HG03064 (cell line): ENCODE measurements at regions not wholly inside any gene's neighbourhood (a gene's known extent, or its start where the extent isn't known, plus 50 kb on each side); places are given as distances from the start of the nearest gene placed in this dataset.

Experiments
- ATAC-seq: cut with Tn5 transposase; IDR thresholded peaks from one replicate; pipeline ENCODE4 v1.9.1; 2021; ENCODE audit warnings: low read depth; ENCODE audit not compliant: unreplicated experiment

DNA sequence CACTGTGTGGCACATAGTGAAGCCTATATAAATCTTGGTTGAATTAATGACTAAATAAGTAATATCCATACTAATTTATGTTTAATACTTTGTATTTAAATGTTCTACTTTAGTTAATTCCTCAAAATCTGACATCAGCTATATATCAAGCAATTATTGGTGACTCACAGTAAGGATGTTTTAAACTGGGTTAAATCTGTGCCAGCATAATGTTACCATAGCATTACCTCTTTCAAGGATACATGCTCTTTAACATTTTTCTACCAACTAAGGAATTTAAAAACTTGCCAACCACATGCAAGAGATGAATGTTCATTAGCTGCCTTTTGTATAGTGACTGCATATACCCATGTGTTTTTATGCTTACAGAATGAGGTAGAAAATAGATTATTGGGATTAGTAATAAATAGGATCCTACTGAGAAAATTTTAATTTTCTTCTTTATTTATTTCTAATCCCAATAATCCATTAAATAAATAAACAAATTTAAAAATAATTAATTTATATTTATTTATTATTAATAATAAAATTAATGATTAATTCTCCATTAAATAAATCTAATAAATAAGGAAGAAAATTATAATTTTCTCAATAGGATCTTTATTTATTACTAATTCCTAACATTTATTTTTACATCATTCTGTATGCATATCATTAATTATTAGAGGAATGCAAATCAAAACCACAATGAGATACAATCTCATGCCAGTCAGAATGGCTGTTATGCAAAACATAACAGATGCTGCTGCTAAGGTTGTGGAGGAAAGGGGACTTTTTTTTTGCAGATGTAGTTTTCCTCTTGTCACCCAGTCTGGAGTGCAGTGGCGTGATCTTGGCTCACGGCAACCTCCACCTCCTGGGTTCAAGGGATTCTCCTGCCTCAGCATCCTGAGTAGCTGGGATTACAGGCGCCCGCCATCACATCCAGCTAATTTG lies 410.7 kb upstream of the DSEL start:
- no peak for ATAC-seq

DNA sequence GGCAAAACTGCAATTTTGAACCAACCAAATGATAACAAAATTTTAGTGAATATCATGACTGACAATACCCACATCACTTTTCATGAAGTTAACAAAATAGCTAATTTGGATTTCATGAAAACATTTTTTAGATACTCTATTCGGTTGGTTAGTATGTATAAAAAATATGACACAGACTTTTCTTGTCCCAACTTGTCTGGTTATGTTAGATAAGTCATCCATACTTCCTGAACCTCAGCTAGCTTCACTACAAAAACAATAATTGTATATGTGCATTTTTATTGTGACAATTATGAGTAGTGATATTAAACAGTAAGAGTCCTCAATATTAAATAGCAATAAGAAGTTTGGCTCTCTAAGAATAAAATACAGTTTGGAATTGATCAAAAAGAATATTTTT lies 408.1 kb upstream of the DSEL start:
- ATAC-seq, result no peak

DNA sequence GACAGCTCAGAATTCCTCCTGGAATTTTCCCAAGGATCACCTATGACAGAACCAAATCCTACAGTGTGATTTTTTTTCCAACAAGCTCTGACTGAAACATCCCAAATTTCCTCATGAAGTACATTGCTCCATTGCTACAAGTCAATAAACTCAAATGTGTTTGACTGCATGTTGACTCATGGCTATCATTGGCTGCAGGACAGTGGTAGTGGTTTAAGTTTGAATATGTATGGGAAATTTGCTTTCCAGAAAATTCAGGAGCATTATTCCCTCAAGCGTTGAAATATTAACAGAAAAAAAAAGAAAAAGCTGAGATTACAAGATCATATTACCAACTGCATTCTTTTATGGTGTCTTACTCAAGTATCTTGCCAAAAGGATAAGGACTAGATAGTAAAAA lies 402.8 kb upstream of the DSEL start:
- no peak for ATAC-seq

DNA sequence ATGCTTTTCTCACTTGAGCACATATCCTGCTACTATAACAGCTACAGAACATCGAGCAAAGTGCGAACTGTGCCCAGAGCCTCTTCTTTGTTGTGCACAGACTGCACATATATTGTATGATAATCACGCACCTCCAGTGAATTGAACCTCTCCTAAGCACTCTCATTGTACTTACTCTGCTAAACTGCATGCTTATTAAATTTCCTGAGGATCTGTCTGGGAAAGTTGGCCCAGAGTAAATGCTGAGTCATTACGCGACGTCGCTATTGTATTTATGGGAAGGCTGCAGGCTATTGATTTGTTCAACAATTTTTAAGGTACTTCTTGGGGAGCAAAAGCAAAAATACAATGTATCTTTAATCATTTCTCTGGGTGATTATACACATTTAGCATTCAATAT lies 399.6 kb upstream of the DSEL start:
- no peak for ATAC-seq

DNA sequence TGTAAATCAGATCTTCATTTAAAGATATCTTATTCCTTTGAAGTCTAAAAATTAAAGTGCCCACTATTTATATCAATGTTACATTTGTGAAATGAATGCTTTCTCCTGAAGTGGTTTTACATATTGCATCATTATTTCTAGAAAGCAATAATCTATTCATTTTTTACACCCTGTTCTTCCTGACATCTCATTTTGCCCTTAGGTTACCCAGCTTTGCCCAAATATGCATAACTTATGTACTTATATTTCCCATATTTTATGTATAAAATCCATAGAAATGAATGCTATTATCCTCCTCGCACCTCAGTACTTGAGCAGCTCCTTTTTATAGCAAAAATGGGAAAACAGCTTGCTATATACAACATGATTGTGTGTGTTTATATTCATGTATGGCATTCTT lies 396.5 kb upstream of the DSEL start:
- ATAC-seq, result no peak

DNA sequence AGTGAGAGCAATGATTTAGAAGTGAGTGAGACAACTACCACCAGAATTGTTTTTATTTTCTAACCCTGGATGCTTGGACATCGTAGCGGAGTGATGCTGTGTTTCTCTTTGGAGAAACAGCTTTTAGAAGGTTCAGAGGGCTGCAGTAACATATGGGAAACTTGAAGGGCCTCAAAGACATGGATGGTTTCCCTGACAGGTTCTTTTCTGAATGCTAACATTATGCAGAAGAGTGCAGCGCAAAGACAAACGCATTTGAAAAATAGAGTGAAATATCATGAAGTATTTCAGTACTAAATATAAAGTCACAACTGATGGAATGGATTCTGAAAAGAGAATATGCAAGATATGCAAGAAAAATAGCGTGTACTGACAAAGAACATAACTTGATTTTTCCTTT lies 385.1 kb upstream of the DSEL start:
- no peak for ATAC-seq

DNA sequence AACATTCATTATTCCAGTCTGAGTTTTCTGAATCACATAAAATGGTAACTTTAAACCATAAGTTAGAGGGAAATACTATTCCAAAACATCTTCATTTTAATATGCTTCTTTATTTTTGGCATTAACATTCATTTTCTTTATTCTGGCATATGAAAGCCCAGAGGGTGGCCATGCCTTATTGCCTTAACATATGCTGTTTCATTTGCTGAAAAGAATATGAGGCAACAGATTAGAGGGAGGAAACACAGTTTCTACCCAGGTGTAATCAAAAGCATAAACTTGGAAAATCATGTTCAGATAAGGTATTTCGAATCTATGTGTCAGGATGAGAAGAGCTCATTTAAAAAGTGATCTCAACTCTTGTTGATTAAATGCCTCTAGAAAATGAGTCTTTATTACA lies 379.9 kb upstream of the DSEL start:
- no peak for ATAC-seq

DNA sequence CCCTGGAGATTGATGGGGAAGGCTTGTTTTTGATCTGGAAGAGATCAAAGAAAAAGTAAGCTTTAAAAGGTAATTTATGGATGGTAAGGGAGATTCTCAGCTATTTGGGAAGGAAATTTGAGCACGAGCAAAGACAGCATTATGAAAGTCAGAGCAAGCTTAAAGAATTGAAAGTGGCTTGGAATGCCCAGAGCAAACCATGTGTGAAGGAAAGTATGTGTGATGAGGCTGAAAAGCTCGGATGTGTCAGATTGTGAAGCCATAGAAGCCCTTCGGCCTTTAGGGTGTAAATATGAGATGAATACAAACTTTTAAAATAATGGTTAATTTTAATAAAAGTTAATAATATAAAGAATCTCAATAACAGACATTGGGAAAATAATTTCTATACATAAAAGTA lies 377.4 kb upstream of the DSEL start:
- no peak for ATAC-seq

DNA sequence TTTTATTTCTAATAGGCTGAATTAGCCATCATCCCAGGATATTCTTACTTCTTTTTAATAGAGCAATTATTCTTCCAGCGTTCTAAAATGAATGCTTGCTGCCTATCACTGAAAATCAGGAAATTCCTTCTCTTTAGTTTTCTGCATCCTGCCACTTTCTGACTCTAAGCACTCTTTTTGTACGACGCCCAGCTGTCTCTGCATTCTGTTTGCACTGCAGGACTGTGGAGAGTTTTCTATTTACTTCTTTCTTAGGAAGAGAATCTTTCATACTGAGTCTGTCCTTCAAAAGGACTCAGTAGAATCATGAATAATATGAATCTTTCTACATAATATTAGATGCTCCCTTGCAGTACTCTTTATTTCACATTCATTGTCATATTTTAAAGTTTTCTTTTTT lies 360.4 kb upstream of the DSEL start:
- no peak for ATAC-seq

DNA sequence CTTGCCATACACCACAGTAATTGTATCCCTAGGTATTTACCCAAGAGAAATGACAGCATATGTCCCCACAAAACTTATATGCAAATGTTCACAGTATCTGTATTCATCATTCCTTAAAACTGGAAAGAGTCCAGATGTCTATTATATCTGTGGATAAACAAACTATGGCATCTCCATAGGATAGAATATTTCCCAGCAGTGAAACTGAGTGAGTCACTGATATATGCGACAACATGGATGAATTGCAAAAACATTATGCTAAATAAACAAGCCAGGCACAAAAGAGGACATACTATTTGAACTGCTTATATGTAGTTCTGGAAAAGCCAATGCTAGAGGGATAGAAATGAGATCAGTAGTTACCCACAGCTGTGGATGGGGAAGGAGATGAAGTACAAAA lies 359.4 kb upstream of the DSEL start:
- no peak for ATAC-seq

DNA sequence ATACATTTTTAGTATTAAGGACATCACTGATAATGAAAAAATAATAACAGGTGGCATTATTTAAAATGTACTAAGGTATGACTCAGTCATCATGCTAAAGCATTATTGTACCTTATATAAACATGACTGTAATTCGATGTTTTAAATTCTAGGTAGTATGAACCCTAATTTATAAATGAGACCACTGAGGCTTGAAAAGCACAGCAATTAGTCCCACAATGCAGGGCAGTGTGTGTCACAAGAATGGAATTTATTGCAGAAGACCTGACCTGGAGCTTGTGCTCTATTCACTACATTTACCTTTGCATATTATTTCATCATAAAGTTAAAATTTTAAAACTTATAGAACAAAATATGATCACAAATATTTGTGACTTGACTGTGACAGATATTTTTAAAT lies 358.5 kb upstream of the DSEL start:
- no peak for ATAC-seq

DNA sequence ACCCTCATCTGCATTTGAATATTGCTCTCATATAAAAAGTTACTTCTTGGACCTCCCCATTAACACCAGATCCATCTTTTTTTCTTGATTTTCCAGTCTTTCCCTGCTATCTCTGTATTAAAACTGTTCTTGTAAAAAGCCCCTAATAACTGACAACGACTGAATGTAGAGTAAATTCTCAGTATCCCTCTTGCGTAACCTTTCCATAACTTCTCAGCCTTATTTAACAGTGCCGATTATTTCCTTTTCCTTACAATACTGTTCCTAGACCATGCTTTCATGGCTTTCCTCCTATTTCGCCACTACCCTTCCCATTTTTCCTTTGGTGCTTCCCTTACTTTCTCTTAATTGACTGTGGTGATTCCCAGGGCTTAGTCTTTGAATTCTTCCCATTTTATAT lies 348.9 kb upstream of the DSEL start:
- no peak for ATAC-seq

DNA sequence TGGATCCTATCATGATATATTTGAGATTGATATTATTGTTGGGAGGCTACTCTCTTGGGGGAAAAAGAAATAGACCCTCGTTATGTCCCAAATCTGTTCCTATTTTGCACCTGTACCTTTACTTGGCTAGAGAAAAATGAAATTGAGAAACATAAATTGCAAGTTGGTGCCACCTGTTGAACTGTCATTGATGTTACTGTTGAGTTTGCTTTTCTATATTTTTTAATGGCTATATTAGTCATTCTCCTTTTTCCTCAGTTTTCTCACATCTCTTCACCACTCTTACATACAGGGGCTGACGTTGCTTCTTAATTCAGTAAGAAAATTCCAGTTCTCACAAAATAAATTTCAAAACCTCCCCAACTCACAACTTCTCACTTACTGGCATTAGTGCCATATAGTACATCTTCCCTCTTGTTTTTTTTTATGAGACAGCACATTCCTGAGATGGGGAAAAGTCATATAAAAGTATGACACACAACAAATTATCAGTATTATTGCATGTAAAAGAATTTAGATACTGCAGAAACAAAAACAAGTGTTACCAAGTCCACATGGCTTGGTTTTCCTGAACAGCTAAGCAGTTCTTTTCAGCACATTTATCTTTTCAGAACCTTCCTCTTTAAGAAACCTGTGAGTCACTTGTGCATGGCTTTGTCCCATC lies 348.3 kb upstream of the DSEL start:
- ATAC-seq, result no peak

DNA sequence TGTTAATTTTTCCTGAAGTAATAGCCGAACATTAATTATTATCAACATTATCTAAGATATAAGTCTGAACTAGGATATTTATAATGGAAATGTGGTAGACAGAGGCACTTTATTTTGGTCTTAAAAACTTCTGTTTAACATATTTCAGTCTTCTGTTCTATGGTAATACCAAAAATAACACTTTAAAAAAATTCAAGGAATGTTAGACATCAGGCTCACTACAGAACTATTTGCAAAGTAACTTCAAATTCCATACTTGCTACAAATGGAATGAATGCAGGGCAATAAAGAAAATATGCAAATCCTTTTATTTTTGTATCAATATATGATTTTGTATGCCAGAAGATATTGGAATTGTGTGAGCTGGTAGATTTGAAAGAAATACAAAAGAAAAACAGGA lies 345.5 kb upstream of the DSEL start:
- no peak for ATAC-seq

DNA sequence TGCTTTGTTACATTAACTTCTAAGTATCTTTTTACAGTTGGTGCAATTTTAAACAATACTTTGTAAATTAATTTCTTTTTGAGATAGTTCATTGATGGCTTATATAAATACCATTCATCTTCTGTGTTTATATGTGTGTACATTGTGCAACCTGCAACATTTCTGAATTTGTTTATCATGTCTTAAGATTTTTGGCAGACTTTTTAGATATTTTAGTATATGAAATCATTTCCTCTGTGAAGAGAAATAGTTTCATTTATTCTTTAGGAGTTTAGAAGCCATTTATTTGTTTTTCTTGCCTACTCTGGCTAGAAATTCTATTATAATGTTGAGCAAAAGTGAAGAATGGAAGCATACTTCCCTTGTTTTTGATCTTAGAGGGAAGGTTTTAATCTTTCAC lies 337.8 kb upstream of the DSEL start:
- ATAC-seq, result no peak

DNA sequence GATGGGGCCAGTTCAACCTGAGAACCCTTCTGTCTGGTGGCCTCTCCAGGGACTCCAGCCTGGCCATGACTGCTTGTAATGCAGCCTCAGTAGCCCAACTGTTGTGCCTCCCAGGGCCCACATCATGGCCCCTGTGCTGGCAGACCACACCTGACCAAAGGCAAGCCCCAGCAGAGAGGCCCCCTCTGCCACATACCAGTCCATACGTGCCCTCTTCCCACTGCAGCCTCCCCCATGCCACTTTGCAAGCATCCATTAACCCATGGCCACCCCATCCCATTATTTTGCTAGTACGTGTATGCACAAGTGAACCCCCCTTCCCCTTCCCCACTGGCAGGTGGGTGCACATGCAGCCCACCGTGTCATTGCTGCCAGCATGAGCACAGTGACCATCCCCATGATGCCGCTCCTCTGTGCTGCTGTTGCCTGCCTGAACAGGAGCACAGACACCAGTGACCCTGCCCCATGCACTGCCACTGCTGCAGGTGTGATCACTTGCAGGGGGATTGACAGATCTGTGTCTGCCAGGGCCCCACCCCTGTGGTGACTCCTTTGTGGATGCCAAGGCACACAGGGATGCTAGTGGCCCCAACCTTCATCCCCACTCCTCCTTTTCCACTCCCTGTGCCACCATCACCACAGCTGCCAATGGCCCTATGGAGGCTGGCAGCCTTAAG lies 330.0 kb upstream of the DSEL start:
- ATAC-seq, result no peak

DNA sequence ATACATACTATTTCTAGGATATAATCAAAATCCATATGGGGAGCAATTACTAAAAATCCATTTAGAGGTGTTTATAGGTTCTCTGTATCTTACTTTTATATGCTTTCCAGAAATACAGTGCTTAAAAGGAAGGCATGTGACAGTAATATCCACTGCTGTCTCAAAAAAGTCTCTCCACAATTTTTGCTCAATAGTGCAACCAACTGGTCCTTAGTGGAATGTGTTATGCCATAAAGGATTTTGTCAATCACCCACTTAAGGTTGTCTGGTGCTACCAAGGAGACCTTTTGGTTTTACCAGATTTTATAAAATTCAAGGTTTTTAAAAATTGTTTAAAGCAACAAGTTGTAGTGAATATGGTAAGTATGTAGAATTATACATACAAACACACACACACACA lies 328.5 kb upstream of the DSEL start:
- ATAC-seq, result no peak

DNA sequence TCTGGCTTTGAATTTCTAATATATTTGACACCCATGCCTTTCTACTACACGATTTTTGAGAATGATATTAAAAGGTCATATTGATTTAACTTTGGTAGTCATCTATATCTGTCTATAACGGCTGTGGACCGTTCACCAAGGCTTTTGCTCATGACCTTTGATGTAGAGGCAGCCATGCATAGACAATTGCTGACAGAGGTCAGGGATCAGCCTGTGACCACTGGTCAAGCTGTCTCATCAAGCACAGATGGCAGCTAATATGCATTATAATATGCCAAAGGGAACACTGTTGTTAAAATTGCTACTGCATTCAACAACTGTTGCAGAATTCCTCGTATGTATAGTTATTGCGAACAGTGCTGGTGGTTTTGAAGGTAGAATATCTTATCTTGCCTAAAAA lies 323.9 kb upstream of the DSEL start:
- ATAC-seq, result no peak

DNA sequence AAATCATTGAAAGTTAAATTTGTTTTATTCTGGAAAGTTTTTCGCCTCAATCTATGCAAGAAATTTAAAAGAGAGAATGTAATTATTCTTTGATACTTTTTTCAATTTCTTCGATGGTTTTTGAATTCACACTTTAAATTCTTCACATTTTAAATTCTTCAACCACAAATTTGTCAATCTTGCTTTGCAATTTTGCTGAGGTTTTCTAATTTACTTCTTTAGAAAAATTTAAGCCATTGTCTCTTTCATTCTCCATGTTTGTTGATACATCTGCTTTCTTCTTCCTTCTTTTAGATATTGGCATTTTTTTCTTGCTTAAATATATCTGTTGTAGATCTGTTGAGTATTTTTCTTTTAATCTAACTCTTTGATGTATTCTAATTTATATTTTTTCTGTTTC lies 301.9 kb upstream of the DSEL start:
- no peak for ATAC-seq

DNA sequence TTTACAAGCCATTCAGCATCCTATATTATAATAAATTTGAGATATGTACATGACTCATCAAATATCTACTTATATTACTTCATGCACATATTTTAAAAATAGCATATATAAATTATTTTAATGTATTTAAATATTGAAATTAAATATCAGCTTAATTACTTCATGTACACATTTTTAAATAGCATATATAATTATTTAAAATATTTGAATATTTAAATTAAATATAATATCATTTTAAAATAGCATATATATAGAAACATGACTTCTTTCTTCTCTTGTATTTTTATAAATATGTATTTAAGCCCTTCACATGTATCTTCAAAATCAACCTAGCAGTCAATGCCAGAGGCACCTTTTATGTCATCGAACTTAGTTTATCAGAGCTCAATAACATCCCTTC lies 298.8 kb upstream of the DSEL start:
- no peak for ATAC-seq

DNA sequence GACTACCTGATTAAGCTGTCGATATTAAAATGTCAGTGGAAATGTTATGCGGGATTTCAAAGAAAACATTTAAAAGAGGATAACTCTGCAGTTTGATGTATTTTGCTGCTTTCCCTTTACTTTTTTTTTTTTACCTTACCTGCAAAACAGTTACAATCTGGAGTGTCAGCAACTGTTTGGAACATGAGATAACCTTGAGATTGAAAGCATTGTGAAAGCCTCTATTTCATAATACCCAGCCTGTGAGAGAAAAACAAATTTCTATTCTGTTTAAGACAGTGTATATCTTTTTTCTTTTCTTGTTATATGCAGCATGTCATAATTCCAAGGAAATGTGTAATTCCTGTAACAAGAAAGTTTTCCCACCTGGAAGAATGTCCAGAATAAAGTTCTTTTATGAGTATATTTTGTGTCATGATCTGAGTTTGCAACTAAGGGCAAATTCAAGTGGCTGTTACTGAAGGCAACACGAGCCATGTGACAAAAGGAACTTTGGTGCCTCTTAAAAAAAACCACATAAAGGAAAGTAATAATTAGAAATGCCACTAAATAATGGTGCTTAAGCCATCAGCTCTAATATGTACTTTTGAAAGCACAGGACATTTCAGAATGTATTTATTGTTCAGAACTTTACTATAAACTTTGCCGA lies 297.0 kb upstream of the DSEL start:
- no peak for ATAC-seq
